ENCODE measurements at regions not wholly inside any gene's neighbourhood (a gene's known extent, or its start where the extent isn't known, plus 50 kb on each side); places are given as distances from the start of the nearest gene placed in this dataset.
A peak's percentile ranks its signal among the peaks of the same experiment; 100 is the strongest.

DNA sequence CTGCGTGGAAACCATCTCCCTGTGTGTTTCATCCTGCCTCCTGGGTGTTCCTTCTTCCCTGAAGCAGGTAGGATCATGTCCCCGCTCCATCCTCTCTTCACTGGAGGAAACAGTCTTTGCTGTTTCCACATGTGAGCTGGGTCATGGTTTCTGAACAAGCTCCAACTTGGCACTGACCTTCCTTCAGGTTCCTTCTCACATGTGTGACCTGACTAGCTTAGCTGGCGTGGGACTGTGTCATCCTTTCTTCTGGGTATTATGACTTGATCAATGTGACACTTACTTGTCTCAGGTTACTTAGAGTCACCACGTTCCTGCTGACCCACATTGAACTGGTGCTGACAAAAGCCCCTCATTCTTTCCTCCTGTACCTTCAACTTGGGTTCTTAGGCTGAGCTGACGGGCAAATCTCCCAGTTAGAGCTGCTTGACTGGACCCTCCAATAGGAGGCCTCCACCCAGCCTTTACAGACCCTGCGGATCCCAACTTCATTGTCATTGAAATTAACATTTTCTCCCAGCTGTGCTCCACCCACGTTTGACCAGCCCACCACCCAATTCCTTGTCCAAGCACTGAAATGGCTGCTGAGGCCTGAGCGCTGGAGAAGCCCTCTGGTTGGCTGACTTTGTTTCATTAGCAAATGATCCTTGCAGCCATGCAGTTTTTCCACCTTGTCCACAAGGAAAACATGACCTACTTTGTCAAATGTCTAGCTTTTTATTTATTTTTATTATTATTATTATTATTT lies 128.1 kb downstream of the DDX1 start:
- no peak for DNase-seq (ENCODE audit: low read depth, low spot score)

DNA sequence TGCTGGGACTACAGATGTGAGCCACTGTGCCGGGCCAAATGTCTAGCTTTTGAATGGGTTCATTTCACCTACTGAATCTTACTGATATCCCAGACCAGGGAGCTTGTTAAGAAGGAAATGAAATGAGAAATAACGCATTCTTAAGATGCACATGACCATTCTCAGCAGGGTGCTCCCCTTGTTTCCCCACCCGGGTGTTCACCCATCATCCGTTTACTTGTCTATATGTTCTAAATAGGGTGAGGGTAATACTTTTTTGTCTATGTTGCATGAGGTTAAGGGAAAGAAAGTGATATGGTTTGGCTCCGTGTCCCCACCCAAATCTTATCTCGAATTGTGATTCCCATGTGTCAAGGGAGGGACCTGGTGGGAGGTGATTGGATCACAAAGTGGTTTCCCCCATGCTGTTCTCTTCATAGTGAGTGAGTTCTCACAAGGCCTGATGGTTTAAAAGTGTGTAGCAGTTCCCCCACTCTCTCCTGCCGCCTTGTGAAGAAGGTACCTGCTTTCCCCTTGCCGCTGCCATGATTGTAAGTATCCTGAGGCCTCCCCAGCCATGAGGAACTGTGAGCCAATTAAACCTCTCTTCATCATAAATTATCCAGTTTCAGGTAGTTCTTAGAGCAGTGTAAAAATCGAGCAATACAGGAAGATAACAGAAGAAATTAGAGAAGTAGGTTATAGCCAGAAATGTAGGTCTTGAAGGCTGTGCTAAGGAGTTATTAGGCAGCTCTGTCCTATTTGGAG lies 129.1 kb downstream of the DDX1 start:
- DNase-seq (ENCODE audit: low read depth, low spot score), result no peak

DNA sequence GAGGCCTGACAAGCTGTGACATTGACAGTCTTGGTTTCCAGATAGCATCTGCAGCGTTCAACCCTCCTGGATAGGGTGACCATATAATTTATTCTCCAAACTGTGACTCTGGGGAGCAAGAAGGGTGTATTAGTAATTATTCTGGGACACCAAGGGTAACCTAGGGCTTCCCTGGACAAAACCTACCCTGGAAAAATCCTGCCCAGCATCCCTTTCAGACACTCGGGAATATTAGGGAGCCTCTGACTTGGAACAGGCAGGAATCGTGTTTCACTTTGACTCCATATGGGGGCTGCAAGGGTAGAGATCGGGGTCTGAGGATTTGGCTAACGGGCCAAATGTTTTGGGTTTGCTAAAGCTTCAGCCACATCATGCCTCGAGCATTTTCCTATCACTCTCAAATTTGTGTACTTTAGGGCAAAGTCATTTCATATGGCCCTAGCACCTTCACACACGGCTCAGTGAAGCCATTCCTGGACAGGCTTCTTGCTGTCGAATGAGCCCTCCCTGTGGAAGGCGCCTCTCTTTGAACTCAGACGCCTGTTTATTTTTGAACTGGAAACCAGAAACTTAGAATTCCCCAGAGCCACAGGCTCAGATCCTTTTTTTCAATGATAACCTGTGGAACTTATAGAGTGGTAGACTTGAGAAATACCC lies 129.9 kb downstream of the DDX1 start:
- no peak for DNase-seq (ENCODE audit: low read depth, low spot score)

DNA sequence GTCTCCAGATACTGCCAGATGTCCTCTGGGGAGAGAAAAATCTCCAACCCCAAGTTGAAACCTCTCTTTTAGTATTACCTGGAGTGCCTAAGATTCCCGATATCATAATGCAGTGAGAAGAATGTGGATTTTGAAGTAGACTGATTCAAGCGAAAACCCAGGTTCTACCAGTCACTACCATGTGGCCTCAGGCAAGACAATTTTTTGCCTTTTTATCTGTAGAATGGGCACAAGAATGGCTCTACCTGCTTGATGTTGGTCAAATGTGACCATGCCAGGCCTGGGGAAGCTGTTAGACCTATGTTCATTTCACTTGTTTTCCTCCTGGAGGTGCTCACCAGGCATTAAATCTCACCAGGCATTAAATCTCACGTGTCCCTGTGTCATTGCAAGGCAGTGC lies 131.3 kb downstream of the DDX1 start:
- no peak for DNase-seq (ENCODE audit: low read depth, low spot score)

DNA sequence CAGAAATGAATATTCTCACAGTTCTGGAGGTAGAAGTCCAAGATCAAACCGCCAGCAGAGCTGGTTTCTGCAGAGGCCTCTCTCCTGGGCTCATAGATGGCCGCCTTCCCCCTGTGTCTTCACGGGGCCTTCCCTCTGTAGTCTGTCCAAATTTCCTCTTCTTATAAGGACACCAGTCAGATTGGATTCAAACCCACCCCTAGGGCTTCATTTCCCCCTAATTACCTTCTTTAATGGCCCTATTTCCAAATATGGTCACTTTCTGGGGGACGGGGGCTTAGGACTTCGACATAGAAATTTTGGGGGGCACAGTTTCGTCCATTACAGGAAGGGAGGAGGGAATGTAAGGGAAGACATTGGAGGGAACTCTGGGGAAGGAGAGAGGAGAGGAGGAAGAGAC lies 132.6 kb downstream of the DDX1 start:
- no peak for DNase-seq (ENCODE audit: low read depth, low spot score)

DNA sequence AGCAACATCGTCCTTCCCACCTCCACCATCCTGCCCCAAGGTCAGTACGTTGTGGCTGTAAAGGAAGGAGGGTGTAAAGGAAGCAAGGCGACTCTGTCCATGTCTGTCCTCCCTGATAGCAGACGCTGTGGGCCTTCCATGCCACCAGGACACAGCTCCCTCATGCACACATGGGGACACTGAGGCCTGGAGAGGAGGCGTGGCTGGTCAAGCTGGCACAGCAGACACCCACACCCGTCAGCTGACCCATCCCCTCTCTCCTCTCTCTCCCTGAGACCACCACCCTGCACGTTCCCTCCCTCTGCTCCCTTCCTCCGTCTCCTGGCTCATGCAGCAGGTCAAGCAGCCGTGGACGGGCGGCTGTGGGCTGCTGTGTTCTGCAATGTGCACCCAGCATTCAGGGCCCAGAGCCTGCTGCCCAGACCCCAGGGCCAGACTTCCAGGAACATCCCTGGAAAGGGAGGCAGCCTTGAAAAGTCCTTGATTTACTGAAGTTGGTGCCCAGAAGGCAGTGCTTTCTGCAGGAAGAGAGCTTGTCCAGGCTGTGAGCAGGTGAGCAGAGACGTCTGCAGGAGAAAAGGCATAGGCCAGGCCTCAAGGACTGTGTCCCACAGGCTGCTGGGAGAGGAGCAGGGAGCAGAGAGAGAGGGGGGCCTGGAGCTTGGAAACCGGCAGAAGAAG lies 133.6 kb downstream of the DDX1 start:
- no peak for DNase-seq (ENCODE audit: low read depth, low spot score)

DNA sequence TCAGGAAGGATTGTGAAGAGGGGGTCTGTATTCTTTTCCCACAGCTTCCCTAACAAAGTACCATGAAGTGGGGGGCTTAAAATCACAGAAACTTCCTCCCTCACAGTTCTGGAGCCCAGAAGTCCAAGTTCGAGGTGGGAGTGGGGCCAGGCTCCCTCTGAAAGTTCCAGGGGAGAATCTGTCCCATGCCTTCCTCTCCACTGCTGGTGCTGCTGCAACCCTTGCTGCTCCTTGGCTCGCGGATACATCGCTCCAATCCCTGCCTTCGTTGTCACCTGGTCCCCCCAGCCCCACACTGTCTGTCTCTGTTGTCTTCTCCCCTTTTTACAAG lies 134.1 kb downstream of the DDX1 start:
- no peak for DNase-seq (ENCODE audit: low read depth, low spot score)

DNA sequence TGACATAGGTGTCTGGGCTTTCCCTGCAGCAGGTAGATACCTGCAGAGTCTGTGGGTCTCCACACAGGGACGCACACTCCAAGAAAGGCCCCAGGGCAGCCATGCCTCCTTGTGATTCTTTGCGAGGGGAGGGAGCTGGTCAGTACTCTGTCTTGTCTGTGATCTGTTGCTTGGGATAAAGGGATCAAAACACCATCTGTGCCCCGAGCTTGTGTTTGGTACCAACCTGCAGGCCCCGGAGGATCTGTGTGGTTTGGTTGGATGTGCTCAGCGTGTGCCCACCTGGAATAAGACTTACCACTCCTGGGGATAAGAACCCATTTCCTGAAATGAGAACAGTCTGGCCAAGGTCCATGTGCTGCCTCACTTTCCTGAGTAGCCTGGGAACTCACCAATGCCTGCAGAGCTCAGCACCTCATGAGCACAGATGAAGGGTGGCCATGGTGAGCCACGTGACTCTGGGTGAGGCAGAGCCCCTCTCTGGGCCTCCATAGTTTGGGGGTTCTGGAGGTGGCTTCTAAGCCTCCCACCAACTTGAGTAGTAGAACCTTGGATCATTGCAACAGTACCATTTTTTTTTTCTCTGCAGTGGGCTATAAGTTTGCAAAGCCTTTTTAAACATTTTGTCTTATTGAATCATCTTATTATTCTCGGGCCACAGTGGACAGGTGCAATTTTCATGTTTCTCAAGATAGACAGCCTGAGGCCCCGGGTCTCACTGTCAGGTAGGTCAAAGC lies 134.8 kb downstream of the DDX1 start:
- DNase-seq (ENCODE audit: low read depth, low spot score), result no peak

DNA sequence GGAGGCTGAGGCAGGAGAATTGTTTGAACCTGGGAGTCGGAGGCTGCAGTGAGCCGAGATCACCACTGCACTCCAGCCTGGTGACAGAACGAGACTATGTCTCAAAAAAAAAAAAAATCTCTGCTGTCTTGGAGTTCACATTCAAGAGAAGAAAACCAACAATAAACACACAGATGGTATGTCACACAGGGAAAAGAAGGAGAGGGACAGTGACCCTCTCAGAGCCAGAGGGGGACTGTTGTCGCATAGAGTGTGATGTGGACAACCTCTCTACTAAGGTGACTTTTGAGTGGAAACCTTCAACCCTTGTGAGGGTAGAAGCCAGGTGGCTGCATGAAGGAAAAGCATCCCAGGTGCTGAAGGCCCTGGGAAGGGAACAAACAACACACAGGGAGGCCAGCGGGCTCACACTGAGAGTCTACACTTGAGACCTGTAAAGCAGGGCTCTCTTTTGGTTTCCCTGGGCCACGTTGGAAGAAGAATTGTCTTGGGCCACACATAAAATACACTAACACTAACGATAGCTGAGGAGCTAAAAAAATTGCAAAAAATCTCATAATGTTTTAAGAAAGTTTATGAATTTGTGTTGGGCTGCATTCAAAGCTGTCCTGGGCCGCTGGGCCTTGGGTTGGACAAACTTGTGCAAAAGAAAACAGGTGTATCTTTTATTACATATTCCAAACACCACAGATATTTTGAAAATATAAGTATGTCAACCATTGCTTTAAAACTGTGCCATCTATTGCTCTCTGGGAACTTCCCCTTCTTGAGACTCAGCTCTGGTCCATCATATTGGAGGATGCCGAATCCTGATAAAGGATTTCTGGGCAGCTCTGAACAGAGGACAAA lies 136.0 kb downstream of the DDX1 start:
- no peak for DNase-seq (ENCODE audit: low read depth, low spot score)

DNA sequence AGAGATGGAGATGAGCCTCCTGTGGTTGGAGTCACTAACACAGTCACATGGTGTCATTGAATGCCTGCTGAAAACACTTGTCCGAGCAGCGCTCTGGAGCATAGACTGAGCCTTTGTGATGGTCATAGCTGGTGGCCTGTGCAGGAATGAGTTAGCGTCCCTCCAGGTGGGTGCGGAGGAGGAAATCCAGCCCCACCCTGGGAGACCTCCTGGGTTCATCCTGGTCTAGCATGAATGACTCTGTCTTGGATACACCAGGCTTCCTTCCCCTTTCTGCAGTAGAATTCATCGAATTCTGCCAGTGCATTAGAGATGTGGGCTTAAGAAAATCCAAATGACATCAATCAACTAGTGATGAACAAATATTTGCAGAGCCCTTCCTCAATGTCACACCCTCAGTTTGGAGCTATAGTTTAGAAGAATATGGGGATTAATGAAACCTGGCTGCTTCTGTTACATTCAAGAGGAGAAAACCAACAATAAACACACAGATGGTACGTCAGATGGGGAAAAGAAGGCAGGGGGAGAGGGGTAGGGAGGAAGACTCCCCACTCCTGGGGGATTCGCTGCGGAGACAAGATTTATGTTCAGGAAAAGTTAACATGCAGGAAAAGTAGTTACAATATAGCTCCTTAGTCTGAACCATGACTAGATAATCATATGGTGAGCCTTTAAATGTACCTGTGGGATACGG lies 136.7 kb downstream of the DDX1 start:
- no peak for DNase-seq (ENCODE audit: low read depth, low spot score)

DNA sequence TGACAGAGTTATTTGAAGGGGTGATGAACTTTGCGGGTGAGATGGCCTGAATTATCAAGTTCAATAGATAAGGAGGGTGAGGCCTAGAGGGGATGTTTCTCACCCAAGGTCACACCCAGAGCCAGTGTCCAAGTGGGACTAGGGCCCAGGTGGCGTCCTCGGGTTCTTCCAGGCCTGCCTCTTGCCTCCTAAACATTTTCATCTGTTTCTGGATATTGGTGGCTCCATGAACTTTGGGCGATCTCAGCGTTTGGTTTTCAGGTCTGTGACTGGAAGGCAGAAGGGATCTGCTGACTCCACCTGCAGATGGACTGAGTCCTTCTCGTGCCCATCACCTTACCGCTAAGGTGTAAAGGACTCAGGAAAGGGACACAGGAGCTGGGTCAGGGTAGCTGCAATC lies 137.3 kb downstream of the DDX1 start:
- no peak for DNase-seq (ENCODE audit: low read depth, low spot score)

DNA sequence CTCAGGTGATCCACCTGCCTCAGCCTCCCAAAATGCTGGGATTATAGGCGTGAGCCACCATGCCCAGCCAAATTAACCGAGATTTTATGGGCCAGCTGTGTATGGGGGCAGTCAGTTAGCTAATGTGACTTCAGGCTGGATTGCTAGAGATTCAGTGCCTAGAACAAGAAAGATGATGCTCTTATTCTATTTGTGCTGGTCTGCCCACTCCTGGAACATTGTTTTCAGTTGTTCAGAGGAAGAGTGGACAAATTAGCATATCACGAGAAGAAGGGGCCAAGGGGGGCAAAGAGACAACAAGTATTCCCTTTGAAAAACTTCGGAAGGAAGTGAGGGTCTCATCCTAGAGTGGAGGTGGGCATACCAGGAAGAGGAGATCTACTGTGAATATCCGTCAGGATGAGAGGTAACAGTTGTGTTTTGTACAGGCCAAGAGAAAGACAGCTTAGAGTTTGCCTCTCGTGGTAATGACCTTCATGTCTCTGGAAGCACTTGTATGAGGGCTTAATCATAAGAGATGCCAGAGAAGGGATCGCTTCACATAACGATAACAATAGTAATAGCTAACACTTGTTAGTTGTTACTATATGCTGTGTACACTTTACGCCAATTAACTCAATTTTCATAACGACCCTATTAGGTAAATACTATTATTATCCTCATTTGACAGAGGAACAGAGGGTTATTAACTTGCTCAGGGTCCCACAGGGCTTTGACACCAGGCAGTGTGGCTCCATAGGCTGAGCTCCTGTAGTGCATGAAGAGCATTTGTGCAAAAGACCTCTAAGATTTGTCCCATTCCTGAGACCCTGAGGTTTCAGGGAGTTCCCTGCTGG lies 138.3 kb downstream of the DDX1 start:
- no peak for DNase-seq (ENCODE audit: low read depth, low spot score)

DNA sequence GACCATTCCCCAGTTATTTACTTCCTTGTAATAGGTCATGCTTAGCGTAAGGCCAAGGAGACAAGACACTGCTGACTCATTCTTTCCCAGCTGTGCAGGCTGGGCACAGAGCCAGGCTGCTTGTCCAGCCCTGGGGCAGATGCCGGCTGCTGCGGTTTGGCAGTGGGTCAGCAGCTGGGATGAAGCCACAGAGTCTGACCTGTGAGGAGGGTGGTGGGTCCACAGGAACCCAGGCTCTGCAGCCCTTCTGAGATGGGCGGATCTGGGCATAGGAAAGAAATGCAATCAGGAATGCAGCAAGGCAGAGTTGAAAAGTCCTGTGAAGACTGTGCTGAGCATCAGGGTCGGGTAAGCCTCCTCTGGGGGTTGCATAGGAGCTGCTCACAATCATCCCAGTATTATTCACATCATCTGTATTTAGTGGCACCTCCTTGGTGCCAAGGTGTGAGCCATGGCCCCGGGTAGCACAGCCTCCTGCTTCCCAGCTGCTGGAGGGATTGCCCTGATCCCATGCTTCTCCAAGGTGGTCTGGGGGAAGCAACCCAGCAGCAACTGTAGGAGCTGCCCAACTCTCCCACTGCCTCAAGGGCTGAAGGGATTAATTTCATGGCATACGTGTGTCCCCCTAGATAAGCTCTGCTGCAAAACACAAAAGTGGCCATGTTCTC lies 139.0 kb downstream of the DDX1 start:
- peak; percentile 67 for DNase-seq (ENCODE audit: low read depth, low spot score)

DNA sequence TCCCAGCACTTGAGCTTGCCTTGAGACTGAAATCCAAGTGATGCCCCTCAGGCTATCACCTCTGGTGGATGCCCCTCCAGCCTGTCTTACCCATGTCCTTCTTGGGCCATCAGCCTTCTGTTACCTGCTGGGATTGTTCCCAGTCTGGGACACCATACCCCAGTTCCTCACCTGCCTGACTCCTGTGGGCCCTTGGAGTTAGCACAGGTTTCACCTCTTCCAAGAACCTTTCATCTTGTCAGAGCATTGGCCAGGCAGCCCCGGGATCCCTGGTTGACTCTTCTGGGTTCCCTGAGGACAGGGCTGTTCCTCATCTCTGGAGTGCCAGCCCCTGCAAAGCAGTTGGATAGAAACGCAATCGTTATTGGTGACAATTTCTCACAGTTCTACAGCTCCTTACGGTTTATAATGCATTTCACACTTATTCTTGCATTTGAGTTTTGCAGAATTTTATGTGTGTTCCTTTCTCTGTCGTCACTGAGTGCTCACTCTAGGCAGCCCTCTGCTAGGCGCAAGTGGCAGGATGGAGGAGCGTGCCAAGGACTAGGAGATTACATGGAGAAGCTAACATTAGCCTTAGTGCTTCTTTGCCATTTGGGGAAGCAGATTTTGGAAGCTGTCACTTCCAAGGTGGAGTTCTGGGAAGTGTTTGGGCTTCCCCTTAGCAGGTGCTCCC lies 139.7 kb downstream of the DDX1 start:
- DNase-seq (ENCODE audit: low read depth, low spot score), result no peak

DNA sequence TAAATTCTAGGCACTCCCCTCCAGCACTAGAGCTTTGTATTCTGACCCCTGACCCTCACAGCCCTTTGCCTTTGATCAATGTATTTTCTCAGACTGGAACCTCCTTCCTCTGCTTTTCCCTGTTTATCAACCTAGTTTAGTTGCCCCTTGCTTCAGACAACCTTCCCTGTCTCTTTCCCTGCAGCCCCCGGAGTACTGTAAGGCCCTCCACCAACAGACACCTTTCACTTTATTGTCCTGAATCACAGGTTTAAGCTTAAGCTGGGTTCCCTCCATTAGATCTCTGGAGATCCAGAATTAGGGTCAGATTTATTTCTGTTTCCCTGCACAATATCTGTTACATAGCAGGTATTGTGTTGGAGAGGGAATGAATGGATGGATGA lies 140.2 kb downstream of the DDX1 start:
- DNase-seq (ENCODE audit: low read depth, low spot score), result no peak

DNA sequence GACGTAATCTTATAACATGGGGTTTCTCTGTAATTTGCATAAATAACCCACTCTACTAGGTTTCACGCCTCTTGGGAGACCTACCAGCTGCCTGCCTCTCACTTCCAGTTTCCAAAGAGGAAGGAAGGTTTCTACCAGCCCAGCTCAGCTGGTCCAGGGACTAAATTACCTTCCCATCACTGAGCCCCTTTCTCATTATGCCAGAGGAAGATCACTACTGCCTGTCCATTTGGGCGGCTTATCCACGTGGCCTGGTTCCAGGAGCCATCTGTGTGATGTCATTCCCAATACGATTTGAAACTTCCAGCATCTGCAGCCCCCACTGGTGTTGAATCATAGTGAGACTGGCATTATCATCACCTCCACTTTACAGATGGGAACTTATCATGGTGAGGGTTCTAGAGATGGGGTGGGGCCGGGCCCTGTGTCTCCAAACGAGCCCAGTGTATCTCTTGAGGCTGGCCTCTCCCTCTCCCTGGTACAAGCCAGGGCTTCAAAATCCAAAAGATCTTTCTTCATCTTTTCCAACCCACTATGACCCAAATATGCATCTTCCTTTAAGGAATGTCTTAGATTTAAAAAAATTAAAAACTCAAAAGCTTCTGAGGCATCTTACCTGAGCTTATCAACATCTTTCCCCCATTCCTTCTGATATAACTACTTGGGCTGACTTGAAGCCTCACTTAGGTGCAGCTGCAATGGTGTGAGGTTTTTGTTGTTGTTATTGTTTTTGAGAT lies 140.8 kb downstream of the DDX1 start:
- DNase-seq (ENCODE audit: low read depth, low spot score), result no peak

DNA sequence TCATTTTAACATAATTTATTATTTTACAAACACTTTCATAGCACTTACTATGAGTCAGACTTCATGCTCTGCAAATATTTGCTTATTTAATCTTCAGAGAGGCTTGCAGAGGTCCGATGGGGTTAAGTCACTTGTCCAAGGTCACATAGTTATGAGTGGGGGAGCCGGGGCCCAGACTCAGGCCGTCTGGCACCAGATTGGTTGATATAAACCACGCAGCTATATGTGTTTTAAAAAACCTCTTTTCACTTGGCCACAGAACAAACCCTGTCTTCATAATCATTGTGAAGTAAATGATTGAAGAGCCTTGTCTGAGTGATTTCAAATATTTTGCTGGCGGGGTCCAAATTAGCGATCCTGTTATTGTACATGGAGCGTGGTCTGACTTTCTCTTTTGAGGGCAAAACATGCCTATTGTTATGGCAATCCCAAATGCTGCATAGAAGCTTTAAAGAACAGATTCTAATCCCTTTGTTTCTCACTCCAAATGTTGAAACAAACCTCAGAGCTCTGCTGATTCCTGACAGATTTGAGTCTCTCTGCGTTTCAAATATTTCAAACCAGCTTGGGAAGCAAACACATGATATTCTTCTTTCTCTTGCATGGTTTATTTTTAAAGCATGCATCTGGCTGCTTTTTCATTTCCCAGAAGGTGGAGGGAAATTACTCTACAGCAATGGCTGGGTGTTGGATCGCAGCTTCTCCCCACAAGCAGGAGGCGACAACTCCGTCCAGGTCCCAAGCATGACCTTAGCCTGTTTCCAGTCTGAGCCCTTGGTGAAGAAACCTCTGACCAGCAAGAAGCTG lies 142.4 kb downstream of the DDX1 start:
- no peak for DNase-seq (ENCODE audit: low read depth, low spot score)

Data from ELF-1 (cell line).